ENCODE measurements at regions not wholly inside any gene's neighbourhood (a gene's known extent, or its start where the extent isn't known, plus 50 kb on each side); places are given as distances from the start of the nearest gene placed in this dataset.
"Not testable (repeated sequence)": the region's sequence is repeated elsewhere in the genome, so short reads cannot be mapped to it uniquely, and the experiment has no call there.

- Histone ChIP-seq H3K4me1 (ENCODE audit: insufficient read depth) (no peaks in the 10 kb centered on the region), H2AFZ (no peak overlapping the region), H4K20me1 (ENCODE audit: insufficient read depth, poor library complexity, severe bottlenecking) (no peaks in the 10 kb centered on the region), H3K79me2 (no peaks in the 10 kb centered on the region), H3K27ac (no peak overlapping the region), H3K27me3 (no peaks in the 10 kb centered on the region), H3K4me2 (no peak overlapping the region), H3K9me3 (ENCODE audit: low read depth) (no peaks in the 10 kb centered on the region), H3K9me2 (replicated peaks; ENCODE audit: insufficient read depth) (no peaks in the 10 kb centered on the region), H3K4me3 (no peak overlapping the region), H3K36me3 (replicated peaks; ENCODE audit: insufficient read depth, low read depth) (no peaks in the 10 kb centered on the region)
- DNase-seq (ENCODE audit: low spot score): no peak
- 70% methylated on average over 7 of the region's 7 CpGs for WGBS (ENCODE audit: low lambda C conversion rate, missing lambda C conversion rate)
- TF ChIP-seq EZH2phosphoT487 (IDR thresholded peaks at IDR 0.05; ENCODE audit: low read depth, severe bottlenecking, unreplicated experiment): no peak
- no peak for TF ChIP-seq EZH2 (IDR thresholded peaks at IDR 0.05; ENCODE audit: borderline replicate concordance)
- no peak for TF ChIP-seq CTCF (IDR thresholded peaks at IDR 0.05; ENCODE audit: poor library complexity)
These were observed 106.3 kb upstream of the DLG1 start for GRCh38 chr3:197404754-197405153.

GRCh38 chr3:197404030-197404429, 105.6 kb upstream of the DLG1 start:
- Histone ChIP-seq H4K20me1 (ENCODE audit: insufficient read depth, poor library complexity, severe bottlenecking) (no peaks in the 10 kb centered on the region), H3K9me2 (replicated peaks; ENCODE audit: insufficient read depth) (no peaks in the 10 kb centered on the region), H3K79me2 (no peaks in the 10 kb centered on the region), H3K4me3 (no peak overlapping the region), H3K27me3 (no peaks in the 10 kb centered on the region), H2AFZ (no peak overlapping the region), H3K36me3 (replicated peaks; ENCODE audit: insufficient read depth, low read depth) (no peaks in the 10 kb centered on the region), H3K27ac (no peak overlapping the region), H3K4me2 (no peak overlapping the region), H3K4me1 (ENCODE audit: insufficient read depth) (no peaks in the 10 kb centered on the region), H3K9me3 (ENCODE audit: low read depth) (no peaks in the 10 kb centered on the region)
- no peak for DNase-seq (ENCODE audit: low spot score)
- no peak for TF ChIP-seq EZH2 (IDR thresholded peaks at IDR 0.05; ENCODE audit: borderline replicate concordance)
- no peak for TF ChIP-seq EZH2phosphoT487 (IDR thresholded peaks at IDR 0.05; ENCODE audit: low read depth, severe bottlenecking, unreplicated experiment)
- TF ChIP-seq CTCF (IDR thresholded peaks at IDR 0.05; ENCODE audit: poor library complexity): no peak
- WGBS (ENCODE audit: low lambda C conversion rate, missing lambda C conversion rate): 89% methylated on average over 11 of the region's 12 CpGs

- not testable (repeated sequence) for H4K20me1 ChIP-seq (ENCODE audit: insufficient read depth, poor library complexity, severe bottlenecking); H3K9me3 ChIP-seq (ENCODE audit: low read depth); H2AFZ ChIP-seq; H3K79me2 ChIP-seq; DNase-seq (ENCODE audit: low spot score); H3K4me3 ChIP-seq; H3K9me2 ChIP-seq (replicated peaks; ENCODE audit: insufficient read depth); H3K4me2 ChIP-seq; H3K27ac ChIP-seq; H3K27me3 ChIP-seq; H3K36me3 ChIP-seq (replicated peaks; ENCODE audit: insufficient read depth, low read depth); H3K4me1 ChIP-seq (ENCODE audit: insufficient read depth)
- 91% methylated on average over 9 of the region's 9 CpGs for WGBS (ENCODE audit: low lambda C conversion rate, missing lambda C conversion rate)
These were observed 104.0 kb upstream of the DLG1 start for GRCh38 chr3:197402401-197402800.

GRCh38 chr3:197399486-197399885, 101.1 kb upstream of the DLG1 start:
- Histone ChIP-seq H3K9me3 (ENCODE audit: low read depth) (no peaks in the 10 kb centered on the region), H3K9me2 (replicated peaks; ENCODE audit: insufficient read depth) (no peaks in the 10 kb centered on the region), H3K4me2 (no peak overlapping the region), H3K27ac (no peak overlapping the region), H2AFZ (no peak overlapping the region), H3K79me2 (no peaks in the 10 kb centered on the region), H3K27me3 (no peaks in the 10 kb centered on the region), H3K4me1 (ENCODE audit: insufficient read depth) (no peaks in the 10 kb centered on the region), H4K20me1 (ENCODE audit: insufficient read depth, poor library complexity, severe bottlenecking) (no peaks in the 10 kb centered on the region), H3K36me3 (replicated peaks; ENCODE audit: insufficient read depth, low read depth) (no peaks in the 10 kb centered on the region), H3K4me3 (no peak overlapping the region)
- 48% methylated on average over 4 of the region's 4 CpGs for WGBS (ENCODE audit: low lambda C conversion rate, missing lambda C conversion rate)
- TF ChIP-seq CTCF (IDR thresholded peaks at IDR 0.05; ENCODE audit: poor library complexity) (no peak), EZH2 (IDR thresholded peaks at IDR 0.05; ENCODE audit: borderline replicate concordance) (no peak), EZH2phosphoT487 (IDR thresholded peaks at IDR 0.05; ENCODE audit: low read depth, severe bottlenecking, unreplicated experiment) (no peak)
- DNase-seq (ENCODE audit: low spot score): no peak

Measured in hepatocyte (in vitro differentiated cells).